SIG-M5 treated with dmso at 0.1 percent for 504 hours (cell line): ENCODE measurements at regions not wholly inside any gene's neighbourhood (a gene's known extent, or its start where the extent isn't known, plus 50 kb on each side); places are given as distances from the start of the nearest gene placed in this dataset.

Source experiments
- DNase-seq: peaks from one replicate; lab custom pipeline; 2025; ENCODE audit not compliant: unreplicated experiment; lab: John Stamatoyannopoulos, UW

DNA sequence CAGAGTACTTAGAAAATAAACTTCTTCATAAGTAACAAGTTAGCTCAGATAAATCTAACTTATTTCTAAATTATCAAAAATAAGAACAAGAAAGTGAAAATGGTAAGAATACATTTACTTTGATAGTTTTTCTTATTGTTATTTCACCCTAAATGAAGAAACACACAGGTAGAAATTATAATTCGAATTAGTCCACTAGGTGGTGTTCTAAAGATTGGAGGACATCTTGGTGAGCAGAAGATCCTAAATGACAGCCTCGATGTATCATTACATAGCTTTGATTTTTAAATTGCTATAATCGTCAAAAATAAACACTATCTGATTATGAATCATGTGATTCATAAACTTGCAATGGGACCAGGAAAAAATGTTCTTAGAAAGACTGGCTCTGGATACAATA is 280.8 kb upstream of the UBE2E2 start:
- no peak for DNase-seq

- no peak for DNase-seq
Observed at GRCh38 chr3:22923711-22924110, 279.4 kb upstream of the UBE2E2 start.

DNA sequence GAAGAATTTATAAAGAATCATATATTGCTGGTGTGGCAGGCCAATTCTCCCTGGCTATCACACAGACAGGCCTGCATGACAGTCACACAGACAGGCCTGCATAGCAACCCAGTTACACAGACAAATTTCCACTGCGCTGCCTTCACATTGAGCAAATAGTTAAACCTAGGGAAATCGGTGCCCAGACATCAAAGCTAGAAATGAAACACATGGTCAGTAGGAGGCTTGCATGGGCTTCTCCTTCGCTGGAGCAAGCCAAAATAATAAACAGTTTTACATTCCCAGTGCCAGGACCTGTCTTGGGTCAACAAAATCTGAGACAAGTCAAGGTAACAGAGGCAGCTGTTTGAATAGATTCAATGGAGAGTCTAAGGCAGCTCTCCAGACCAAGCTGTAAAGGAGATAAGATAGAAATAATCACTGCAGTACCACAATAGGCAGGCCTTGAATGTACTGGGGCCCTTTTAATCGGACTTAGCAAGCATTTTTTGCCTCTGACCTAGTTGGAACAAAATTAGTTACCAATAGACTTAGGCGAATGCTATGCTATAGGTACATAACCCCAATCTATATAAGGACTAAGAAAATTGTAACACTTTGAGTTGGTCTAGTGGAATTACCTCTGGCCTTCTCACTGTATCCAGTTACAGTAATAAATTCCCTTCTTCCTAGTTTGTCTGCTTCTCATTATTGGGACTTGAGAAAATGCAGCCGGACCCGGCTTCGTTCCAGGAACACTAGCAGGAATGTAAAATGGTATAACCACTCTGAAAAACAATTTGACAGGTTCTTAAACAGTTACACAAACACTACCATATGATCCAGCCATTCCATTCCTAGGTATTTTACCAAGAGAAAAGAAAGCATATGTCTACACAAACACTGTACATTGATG is 274.7 kb upstream of the UBE2E2 start:
- DNase-seq, result no peak

- DNase-seq, result no peak
Observed at GRCh38 chr3:22933051-22933840, 269.9 kb upstream of the UBE2E2 start.

GRCh38 chr3:22933841-22934116 is 269.3 kb upstream of the UBE2E2 start:
- no peak for DNase-seq

GRCh38 chr3:22935040-22935439 is 268.1 kb upstream of the UBE2E2 start:
- no peak for DNase-seq

DNA sequence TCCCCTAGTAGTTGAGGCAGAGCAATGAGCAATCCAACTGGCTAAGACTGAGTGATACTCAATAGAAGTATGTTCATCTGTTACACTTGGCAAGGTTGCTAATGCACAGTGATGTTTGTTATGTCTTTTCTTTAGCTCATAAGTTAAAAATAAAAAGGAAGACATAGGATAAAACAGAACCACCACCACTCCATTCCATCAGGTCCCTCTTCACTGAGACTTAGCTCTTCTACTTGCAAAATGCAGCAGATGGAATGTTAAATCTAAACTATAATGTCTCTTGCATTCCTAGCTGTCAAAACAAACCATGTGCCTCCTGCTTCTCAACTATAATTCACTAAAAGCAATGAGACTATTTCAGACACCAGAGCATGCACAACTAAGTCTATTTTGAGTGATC is 265.6 kb upstream of the UBE2E2 start:
- DNase-seq, result no peak

DNA sequence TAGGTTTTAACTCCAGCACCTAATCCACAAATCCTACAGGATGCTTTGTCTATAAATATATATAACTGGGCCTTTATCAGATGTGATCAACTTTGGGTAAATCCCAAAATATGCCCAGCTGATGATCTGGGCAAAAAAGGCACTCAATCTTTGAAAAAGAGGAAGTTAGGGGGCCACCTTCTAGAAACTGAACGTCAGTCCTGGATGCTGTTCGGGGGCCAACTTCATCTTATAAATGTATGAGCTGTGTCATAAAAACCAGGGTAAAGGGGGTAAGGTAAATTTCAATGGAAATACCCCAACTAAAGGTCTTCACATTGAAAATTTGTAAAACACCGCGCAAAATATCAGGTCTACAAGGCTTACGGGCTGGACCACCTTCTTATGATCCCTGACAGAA is 264.4 kb upstream of the UBE2E2 start:
- DNase-seq, result no peak

DNA sequence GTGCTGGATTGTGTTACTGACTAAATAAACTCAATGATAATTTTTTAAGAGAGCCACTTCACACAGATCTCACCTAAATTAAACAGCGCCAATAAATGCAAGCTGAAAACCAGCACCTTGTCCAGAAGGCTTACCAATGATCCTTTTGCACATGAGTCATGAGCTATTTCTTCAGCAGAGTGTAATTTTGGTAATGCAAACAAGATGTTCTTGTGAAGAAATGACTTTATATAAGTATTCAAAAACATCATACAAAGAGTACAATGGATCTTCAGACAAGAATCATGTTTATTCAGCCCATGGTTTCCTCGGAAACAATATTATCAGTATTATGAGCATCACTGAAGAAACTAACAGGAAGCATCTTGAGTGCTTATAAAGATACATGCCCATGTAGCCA is 263.8 kb upstream of the UBE2E2 start:
- DNase-seq, result no peak

DNA sequence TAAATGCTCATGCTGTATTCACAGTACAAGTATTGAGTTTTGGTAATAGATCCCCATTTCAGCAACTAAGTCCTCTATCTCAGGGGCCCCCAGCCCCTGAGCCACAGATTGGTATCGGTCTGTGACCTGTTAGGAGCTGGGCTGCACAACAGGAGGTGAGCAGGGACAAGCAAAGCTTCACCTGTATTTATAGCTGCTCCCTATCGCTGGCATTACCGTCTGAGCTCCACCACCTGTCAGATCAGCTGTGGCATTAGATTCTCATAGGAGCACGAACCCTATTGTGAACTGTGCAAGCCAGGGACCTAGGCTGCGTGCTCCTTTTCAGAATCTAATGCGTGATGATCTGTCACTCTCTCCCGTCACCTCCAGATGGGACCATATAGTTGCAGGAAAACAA is 262.8 kb upstream of the UBE2E2 start:
- no peak for DNase-seq

GRCh38 chr3:22942981-22943380 is 260.1 kb upstream of the UBE2E2 start:
- no peak for DNase-seq

DNA sequence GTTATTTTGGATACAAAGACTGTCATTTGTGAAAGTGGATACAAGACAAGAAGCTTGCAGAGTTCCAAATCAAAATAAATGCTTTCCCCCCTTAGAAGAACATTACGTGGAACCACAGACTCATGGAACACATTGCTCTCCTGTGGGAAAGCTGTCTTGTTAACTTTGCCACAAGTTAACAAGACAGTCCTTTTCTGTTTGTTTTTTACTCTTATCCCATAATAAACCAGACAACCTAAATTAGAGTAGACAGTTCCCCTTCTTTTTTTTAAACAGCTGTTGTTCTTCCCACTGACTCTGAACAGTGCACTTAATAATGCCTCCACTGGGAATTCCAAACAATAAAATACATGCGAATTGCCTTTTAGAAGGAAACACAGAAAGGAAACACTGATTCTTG is 255.3 kb upstream of the UBE2E2 start:
- no peak for DNase-seq

DNA sequence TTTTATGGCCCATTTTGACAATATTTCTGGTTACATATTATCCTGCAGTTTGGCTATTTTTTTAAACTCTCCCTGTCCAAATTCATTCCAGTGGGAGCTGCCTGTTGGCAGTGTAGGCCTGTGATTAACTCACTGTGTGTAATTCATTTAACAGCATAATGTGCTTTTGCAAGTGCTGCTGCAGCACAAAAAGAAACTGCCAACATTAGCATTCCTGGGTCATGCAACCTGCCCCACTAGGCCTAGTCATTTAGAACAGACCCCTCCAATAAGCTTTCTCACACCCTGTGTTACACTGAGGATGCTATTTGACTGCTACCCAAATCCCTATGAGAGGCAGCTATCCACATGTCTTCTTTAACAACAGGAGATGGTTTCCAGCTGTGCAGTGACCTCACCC is 251.2 kb upstream of the UBE2E2 start:
- no peak for DNase-seq

DNA sequence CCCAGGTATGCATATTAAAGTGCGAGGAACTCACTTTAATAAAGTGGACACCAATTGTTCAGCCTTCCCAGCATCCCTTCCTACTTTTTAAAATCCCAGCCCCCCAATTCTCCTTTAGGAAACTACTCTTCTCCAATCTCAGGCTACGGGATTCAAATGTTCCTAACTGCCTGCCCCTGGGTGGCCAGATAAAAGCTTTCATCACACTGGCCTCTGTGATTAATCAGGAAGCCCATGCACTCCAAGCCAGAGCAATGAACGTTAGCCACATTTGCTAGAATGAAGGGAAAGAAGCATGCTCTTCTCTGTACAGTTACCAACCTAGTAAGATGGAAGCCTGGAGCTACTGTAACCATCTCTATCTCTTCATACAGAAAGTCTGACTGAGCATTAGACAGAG is 250.3 kb upstream of the UBE2E2 start:
- DNase-seq, result no peak

GRCh38 chr3:22959593-22959992 is 243.5 kb upstream of the UBE2E2 start:
- no peak for DNase-seq

DNA sequence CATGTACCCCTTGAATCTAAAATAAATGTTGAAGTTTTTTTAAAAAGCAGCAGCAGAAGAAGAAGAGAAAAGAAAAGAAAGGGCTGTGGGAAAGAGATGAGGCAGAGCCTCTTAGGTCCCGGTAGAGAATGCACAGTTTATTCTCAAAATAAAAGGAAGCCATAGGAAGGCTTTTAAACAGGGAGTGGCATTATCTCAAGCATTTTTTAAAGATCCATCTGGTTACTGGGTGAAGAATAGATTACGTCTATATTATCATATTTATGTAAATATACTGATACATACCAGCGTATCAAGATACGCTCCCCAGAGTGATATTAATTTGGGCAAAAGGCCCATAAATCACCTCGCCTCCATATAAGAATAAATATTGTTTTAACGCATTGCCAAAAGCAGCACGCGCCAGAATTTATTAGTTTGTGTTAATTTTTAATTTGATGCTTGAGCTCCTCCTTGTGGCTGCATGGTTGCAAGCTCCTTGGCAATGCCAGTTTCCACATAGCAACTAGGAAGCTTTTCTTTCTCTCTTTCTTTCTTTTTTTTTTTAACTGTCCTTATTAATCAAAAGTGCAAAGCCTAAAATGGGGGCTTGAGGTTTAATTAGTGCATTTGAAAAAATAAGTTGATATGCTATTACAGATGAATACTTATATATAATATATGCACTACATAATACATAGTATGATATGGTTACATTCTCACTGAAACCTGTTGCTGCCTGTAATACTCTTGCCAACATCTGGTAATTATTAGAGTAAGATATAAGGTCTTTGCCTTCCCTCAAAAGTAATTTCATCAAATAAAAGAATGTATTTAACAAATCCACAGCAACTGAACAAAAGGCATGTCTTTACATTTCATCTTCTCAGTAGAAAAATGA is 242.8 kb upstream of the UBE2E2 start:
- DNase-seq, result peak; percentile 55

DNA sequence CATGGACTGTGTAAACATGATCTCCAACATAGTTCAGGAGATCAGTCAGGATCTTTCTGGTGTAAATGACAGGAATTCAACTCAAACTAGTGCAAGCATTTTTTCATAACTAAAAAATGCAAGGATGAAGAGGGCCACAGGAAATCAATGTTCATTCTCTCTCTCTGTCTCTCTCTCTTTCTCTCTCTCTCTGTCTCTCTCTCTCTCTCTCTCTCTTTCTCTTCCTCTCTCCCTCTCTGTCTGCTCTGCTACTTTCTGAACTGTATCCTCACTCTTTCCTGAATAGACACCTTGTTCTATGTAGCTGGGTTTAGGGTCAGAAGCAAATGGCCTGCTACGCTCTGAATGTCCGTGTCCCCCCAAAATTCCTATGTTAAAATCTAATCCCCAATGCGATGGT is 240.9 kb upstream of the UBE2E2 start:
- DNase-seq, result no peak

DNA sequence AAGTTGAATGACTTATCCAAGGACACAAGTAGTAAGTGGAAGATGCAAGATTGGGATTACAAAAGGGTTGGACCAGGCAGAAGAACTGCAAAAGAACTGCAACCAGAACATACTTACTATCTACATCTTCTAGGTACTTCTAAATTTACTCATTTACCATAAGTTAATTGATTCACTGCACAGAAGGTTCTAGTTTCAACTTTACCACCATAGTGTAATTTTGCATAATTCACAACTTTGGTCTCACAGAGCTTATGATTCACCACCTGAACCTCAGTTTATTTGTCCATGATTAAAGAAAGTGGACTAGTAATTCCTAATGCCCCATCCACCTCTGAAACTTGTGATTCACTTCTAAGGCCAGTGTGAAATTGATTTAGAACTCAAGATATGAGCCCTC is 236.8 kb upstream of the UBE2E2 start:
- DNase-seq, result no peak

DNA sequence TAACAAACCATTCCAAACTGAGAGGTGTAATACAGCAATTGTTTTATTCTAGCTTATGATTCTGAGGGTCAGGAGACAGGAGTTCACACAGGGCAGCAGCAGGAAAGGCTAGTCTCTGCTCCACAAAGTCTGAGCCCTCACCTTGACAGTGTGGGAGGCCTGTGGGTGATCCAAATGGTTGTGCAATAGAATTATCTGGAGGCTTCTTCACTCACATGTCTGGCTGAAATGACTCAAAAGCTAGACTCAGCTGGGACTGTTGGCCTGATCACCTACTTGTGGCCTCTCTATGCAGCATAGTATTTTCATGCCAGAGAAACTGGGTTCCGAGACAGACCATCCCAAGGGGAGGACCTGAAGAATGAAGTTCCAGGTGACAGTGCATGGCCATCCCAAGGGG is 233.9 kb upstream of the UBE2E2 start:
- DNase-seq, result no peak

DNA sequence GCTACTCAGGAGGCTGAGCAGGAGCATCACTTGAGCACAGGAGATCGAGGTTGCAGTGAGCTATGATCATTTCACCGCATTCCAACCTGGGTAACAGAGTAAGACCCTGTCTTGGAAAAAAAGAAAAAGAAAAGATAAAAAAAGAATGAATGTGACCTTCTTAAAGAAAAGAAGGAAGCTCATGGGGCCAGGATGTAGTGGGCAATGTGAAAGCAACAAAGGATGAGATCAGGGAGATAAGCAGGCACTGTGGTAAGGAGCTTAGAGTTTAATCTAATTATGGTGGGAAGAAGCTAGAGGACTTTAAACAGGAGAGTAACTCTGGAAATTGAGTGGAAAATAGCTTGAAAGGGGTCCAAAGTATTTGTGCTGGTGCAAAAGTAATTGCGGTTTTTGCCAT is 231.6 kb upstream of the UBE2E2 start:
- DNase-seq, result no peak

DNA sequence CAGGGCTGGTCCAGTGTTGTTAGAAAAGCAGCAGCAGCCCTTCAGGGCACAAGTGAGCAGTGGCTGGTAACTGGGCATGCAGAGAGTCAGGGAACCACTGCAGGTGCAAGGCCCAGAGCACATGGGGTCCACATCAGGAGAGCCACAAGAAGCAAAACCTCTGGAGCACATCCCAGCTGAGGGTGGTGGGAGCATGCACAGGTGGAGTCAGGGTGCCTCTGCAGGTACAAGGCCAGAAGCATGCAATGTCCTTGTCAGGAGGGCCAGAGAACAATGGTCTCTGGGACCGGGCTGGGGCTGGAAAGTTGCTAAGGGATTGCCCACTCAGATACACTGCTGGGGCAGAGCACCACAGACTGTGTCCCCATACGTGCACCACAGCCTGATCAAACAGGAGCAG is 226.1 kb upstream of the UBE2E2 start:
- no peak for DNase-seq
